Neuron (in vitro differentiated cells): ENCODE measurements at regions not wholly inside any gene's neighbourhood (a gene's known extent, or its start where the extent isn't known, plus 50 kb on each side); places are given as distances from the start of the nearest gene placed in this dataset.

Experiments used
- H2AFZ ChIP-seq: one replicate; pipeline ENCODE4 v1.6.1; 2013; ENCODE audit warnings: low read depth, mild to moderate bottlenecking, inconsistent platforms, low read length, moderate library complexity
- H3K27me3 ChIP-seq: one replicate; pipeline ENCODE4 v1.6.1; 2013; ENCODE audit warnings: low read length; ENCODE audit not compliant: insufficient read depth
- H3K36me3 ChIP-seq: one replicate; pipeline ENCODE4 v1.6.1; 2013; ENCODE audit warnings: low read length; ENCODE audit not compliant: insufficient read depth
- H3K4me1 ChIP-seq: one replicate; pipeline ENCODE4 v1.6.1; 2013; ENCODE audit warnings: low read length; ENCODE audit not compliant: insufficient read depth
- H3K4me3 ChIP-seq: 2 replicates; pipeline ENCODE4 v1.5.1; 2013; ENCODE audit warnings: mild to moderate bottlenecking, low read length, moderate library complexity
- H3K9me3 ChIP-seq: one replicate; pipeline ENCODE4 v1.6.1; 2013; ENCODE audit warnings: low read length

DNA sequence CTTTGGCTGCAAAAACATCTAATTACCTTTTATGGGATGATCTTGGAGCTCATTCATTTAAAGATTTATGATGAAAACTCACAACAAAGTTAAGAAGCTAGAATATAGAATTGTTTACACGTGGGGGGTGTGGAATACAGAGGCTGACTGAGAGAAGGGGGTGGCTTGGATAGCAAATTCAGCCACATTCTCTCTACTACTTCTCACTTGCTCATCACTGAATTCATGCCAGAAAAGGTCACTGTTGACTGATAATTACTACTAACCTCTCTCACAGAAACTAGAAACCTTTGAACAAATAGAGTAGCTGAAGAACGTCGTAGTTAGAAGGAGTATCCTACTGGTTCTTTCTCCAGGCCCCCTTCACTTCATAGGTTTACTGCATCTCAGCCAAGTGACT lies 808.2 kb downstream of the BRINP1 start:
- no peaks in the 10 kb centered on the region for H3K36me3 ChIP-seq
- no peaks in the 10 kb centered on the region for H3K9me3 ChIP-seq
- H3K4me3 ChIP-seq = no peak overlapping the region
- H3K27me3 ChIP-seq = no peaks in the 10 kb centered on the region
- H3K4me1 ChIP-seq = no peaks in the 10 kb centered on the region
- no peak overlapping the region for H2AFZ ChIP-seq

DNA sequence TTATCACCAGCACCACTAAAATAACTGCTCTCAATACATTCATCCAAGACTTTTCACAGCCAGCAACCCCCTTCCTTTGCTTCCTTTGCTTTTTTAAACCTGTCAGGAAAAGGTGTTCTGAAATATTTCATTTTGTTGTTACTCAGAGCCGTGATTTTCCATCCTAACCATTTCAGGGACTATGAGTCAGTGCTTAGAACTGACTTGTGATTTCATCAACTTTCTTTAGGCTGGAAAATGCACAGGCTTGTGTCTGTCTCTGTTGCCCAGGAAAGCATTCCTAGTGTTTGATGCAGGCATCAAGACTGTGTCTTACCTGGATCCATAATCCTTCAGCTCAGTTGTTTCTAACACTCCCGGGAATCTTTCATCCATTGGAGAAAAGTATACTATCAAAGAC lies 805.6 kb downstream of the BRINP1 start:
- H3K9me3 ChIP-seq = no peaks in the 10 kb centered on the region
- no peak overlapping the region for H2AFZ ChIP-seq
- H3K27me3 ChIP-seq = no peaks in the 10 kb centered on the region
- no peaks in the 10 kb centered on the region for H3K4me1 ChIP-seq
- H3K4me3 ChIP-seq = no peak overlapping the region
- no peaks in the 10 kb centered on the region for H3K36me3 ChIP-seq

DNA sequence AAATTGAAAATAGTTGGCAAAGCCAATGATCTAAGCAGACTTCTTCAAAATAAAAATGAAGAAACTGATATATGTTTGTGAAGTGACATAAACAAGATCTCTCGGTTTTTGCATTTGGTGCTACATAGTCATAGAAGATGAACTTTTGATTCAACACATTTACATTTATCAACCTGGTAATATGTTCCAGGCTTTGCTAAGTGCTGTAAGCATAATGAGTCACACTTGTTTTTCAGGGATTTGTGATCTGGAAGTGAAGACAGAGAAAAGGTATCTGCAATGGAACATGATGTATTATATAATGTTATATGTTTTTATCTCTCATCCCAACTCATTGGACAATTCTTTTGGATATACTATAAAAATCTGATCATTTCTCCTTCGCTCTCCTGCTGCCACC lies 801.4 kb downstream of the BRINP1 start:
- Histone ChIP-seq H3K4me3 (no peak overlapping the region), H3K27me3 (no peaks in the 10 kb centered on the region), H3K4me1 (no peaks in the 10 kb centered on the region), H3K9me3 (no peaks in the 10 kb centered on the region), H2AFZ (no peak overlapping the region), H3K36me3 (no peaks in the 10 kb centered on the region)

DNA sequence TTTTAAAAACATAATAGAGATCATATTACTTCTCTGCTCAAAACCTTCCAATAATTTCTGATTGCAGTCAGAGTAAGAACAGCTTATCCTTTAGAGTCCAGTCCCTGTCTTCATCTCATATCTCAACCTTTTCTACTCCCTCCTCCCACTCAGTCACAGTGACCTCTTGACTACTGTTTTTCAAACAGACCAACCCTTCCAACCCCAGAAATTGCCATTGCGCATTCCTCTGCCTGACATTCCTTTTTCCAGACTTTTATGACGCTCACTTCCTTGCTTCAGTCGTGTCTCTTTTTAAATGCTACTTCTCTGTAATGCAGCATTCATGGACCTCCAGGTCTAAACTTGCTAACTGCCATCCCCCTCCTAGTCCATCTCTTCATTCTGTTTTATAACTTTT lies 800.5 kb downstream of the BRINP1 start:
- Histone ChIP-seq H2AFZ (no peak overlapping the region), H3K4me1 (no peaks in the 10 kb centered on the region), H3K9me3 (no peaks in the 10 kb centered on the region), H3K27me3 (no peaks in the 10 kb centered on the region), H3K4me3 (no peak overlapping the region), H3K36me3 (no peaks in the 10 kb centered on the region)

DNA sequence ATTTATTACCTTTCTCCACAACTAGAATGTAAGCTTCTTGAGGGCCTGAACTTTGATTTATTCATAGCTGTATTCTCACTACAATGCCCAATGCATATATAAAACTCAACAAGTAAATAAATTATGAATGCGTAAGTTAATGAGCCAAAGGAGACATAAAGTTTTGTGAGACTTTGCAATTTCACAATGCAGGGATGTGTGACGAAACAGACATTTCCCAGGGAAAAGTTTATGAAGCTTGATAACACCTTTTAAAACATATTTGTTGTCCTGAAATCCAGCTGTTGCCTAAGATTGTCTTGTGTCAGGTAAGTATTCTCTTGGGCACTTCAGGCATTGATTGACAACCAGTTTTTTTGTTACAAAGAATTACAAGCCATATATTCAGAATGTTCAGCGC lies 800.1 kb downstream of the BRINP1 start:
- Histone ChIP-seq H3K4me3 (no peak overlapping the region), H2AFZ (no peak overlapping the region), H3K4me1 (no peaks in the 10 kb centered on the region), H3K36me3 (no peaks in the 10 kb centered on the region), H3K27me3 (no peaks in the 10 kb centered on the region), H3K9me3 (no peaks in the 10 kb centered on the region)

DNA sequence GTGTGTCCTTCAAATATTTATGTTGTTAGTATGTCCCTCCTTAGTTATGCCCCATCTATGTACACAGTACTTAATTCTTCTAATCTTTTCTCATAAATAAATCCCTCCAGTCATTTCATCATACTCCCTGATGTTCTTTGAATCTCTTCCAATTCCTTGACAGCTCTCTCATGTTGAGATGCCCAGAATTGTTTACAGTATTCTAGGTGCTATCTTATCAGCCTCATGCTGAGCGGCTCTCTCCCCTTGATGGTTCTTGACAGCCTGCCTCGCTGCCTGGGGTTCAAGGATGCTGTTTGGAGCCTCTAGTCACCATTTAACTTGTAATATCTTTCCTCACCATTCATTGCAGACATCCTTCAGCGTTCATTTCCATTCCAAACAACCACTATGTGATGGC lies 799.2 kb downstream of the BRINP1 start:
- no peak overlapping the region for H2AFZ ChIP-seq
- H3K9me3 ChIP-seq = no peaks in the 10 kb centered on the region
- H3K4me1 ChIP-seq = no peaks in the 10 kb centered on the region
- H3K4me3 ChIP-seq = no peak overlapping the region
- no peaks in the 10 kb centered on the region for H3K27me3 ChIP-seq
- H3K36me3 ChIP-seq = no peaks in the 10 kb centered on the region

DNA sequence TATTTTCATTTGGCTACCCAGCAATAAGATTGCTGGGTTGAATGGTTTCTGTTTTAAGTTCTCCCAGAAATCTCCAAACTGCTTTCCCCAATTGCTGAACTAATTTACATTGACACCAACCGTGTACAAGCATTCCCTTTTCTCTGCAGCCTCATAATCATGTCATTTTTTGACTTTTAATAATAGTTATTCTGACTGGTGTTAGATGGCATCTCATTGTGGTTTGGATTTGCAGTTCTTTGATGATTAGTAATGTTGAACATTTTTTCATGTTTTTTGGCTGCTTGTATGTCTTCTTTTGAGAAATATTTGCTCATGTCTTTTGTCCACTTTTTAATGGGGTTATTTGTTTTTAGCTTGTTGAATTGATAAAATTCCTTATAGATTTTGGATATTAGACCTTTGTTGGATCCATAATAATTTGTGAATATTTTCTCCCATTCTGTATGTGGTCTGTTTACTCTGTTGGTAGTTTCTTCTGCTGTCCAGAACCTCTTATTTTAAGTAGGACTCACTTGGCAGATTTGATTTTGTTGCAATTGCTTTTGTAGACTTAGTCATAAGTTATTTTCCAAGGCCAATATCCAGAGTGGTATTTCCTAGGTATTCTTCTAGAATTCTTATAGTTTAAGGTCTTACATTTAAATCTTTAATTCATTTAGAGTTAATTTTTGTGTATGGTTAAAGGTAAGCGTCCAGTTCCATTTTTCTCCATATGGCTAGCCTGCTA lies 793.7 kb downstream of the BRINP1 start:
- Histone ChIP-seq H3K36me3 (no peaks in the 10 kb centered on the region), H3K4me3 (no peak overlapping the region), H3K27me3 (no peaks in the 10 kb centered on the region), H3K9me3 (no peaks in the 10 kb centered on the region), H3K4me1 (no peaks in the 10 kb centered on the region), H2AFZ (no peak overlapping the region)

DNA sequence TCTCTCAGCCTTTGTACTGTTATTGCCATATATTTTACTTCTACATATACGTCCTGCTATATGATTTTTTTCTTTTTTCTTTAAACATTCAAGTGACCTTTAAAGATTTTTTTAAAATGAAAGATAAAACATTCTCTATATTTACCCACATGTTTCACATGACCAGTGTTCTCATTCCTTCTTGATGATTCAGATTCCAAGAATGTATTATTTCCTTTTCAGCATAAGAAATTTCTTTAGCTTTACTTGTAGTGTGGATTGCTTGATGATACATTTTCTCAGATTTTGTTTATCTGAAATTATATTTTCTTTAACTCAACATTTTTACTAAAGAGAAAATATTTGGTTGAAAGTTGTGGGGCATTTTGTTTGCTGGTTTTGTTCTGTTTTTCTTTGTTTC lies 792.1 kb downstream of the BRINP1 start:
- no peak overlapping the region for H3K4me3 ChIP-seq
- H3K27me3 ChIP-seq = no peaks in the 10 kb centered on the region
- no peaks in the 10 kb centered on the region for H3K9me3 ChIP-seq
- no peak overlapping the region for H2AFZ ChIP-seq
- H3K4me1 ChIP-seq = no peaks in the 10 kb centered on the region
- H3K36me3 ChIP-seq = no peaks in the 10 kb centered on the region

DNA sequence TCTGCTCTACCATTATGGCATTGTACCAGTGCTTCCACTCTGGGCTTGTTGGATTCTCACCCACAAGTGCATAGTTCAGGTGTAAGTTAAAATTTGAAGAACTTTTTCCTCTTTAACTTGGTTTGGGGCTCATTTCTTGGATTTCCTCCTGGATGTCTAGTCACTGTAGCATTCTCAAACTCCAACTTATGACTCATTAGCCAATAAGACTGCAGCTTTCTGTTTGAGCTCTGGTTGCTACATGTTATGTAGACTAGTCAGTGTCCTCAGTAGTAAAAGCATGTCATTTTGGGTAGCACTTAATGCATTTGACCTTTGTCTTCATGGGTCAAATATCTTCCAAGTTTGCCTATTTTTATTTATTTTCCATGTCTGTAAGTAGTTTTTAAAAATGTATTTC lies 790.8 kb downstream of the BRINP1 start:
- no peak overlapping the region for H3K4me3 ChIP-seq

DNA sequence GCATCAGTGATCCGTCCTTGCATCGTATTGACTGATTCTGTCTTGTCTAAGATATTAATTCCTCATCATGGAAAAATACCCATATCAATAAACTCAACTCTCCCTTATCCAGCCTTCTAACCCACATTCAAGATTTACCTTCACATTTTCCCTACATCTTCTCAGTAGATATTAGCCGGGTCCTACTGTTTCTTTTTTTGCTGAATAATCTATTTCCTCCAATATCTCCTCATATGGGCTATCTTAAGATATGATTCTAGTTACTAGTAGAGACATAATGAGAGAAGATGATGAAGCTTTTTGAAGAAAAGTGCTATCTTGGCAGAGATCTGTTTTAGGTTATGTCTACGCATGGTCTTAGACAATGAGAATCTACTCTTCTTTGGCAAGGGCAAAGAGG lies 785.8 kb downstream of the BRINP1 start:
- no peaks in the 10 kb centered on the region for H3K4me1 ChIP-seq
- no peak overlapping the region for H2AFZ ChIP-seq
- H3K27me3 ChIP-seq = no peaks in the 10 kb centered on the region
- no peaks in the 10 kb centered on the region for H3K9me3 ChIP-seq
- no peaks in the 10 kb centered on the region for H3K36me3 ChIP-seq
- no peak overlapping the region for H3K4me3 ChIP-seq

More for the DNA sequence above, 790.8 kb downstream of the BRINP1 start:
- Histone ChIP-seq H3K9me3 (no peaks in the 10 kb centered on the region), H3K4me1 (no peaks in the 10 kb centered on the region), H2AFZ (no peak overlapping the region), H3K36me3 (no peaks in the 10 kb centered on the region), H3K27me3 (no peaks in the 10 kb centered on the region)

DNA sequence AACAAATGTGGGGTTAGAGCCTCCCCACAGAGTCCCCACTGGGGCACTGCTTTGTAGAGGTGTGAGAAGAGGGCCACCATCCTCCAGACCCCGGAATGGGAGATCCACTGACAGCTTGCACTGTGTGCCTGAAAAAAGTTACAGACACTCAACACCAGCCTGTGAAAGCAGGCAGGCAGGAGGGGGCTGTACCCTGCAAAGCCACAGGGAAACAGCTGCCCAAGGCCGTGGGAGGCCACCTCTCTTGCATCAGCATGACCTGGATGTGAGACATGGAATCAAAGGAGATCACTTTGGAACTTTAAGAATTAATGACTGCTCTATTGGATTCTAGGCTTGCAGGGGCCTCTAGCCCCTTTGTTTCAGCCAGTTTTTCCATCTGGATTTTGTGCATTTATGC lies 782.3 kb downstream of the BRINP1 start:
- no peaks in the 10 kb centered on the region for H3K9me3 ChIP-seq
- no peak overlapping the region for H3K4me3 ChIP-seq
- no peaks in the 10 kb centered on the region for H3K4me1 ChIP-seq
- H3K27me3 ChIP-seq = no peaks in the 10 kb centered on the region
- no peak overlapping the region for H2AFZ ChIP-seq
- no peaks in the 10 kb centered on the region for H3K36me3 ChIP-seq

DNA sequence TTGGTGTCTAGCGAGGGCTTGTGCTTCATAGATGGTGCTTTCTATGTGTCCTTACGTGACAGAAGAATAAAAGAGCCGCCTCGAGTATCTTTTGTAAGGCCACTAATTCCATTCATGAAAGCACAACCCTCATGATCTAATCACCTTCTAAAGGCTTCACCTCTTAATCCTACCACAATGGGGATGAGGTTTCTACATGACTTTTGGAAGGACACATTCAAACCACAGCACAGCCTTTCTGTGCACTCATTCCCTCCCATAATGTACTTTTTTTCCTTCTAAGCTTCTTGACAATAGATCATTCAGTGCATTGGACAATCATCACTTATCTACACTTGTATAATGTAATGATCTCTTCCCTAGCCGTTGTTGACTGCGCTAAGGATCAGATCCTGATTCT lies 774.8 kb downstream of the BRINP1 start:
- Histone ChIP-seq H3K36me3 (no peaks in the 10 kb centered on the region), H2AFZ (no peak overlapping the region), H3K4me3 (no peak overlapping the region), H3K4me1 (no peaks in the 10 kb centered on the region), H3K27me3 (no peaks in the 10 kb centered on the region), H3K9me3 (no peaks in the 10 kb centered on the region)

DNA sequence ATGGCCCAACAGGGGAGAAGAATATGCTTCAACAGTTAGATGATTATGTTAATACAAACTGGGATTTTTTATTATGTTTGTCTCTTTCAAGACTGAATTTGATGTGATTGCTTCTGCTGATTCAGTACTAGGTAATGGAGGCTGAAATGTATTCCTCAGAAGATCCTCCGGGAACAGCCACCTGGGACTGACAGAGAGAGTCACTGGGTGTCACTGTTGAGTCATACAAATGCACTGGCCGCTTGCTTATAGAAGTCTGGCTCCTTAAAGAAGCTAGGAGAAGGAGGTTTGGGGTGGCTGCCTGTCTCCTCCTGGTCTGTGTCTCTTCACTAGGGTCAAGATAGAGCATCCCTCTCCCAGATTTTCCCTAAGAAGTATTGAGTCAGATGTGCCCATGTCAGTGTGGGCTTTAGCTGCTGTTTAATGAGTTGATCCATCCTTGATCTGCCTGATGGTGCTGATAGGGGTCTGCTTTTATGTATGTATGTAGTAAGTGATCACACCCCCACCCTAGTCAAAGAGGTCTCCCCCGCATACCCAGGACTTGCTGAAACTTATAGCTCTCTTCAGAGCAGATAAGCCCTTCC lies 773.4 kb downstream of the BRINP1 start:
- no peaks in the 10 kb centered on the region for H3K27me3 ChIP-seq
- no peaks in the 10 kb centered on the region for H3K36me3 ChIP-seq
- H2AFZ ChIP-seq = no peak overlapping the region
- no peak overlapping the region for H3K4me3 ChIP-seq
- H3K4me1 ChIP-seq = no peaks in the 10 kb centered on the region
- H3K9me3 ChIP-seq = no peaks in the 10 kb centered on the region
